ENCODE measurements at regions not wholly inside any gene's neighbourhood (a gene's known extent, or its start where the extent isn't known, plus 50 kb on each side); places are given as distances from the start of the nearest gene placed in this dataset.

DNA sequence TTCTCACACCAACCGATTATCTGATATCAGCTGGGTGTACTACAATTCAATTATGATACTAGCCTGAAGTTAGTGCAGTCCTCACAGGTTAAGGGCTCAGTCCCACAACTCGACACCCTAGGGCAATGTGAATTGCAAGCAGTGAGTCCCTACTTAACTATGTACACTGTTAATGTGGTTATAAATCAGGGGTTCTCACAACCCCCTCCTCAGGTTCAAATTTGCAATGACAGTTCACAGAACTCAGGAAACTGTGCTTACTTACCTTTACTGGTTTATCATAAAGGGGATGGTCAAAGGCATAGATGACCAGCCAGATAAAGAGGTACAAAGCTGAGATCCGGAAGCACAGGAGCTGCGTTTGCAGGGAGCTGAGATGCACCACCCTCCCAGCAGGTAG, 1379.1 kb upstream of the CDH2 start:
- H3K4me3 ChIP-seq (ENCODE audit: low read depth in 1 of 2, low read length in 2 of 2), result no peak overlapping the region
- H3K4me2 ChIP-seq (ENCODE audit: insufficient read depth, low read length), result no peak overlapping the region
- no peaks in the 10 kb centered on the region for H3K79me2 ChIP-seq (ENCODE audit: insufficient read depth, low read length)
- TF ChIP-seq, protein P1, sequence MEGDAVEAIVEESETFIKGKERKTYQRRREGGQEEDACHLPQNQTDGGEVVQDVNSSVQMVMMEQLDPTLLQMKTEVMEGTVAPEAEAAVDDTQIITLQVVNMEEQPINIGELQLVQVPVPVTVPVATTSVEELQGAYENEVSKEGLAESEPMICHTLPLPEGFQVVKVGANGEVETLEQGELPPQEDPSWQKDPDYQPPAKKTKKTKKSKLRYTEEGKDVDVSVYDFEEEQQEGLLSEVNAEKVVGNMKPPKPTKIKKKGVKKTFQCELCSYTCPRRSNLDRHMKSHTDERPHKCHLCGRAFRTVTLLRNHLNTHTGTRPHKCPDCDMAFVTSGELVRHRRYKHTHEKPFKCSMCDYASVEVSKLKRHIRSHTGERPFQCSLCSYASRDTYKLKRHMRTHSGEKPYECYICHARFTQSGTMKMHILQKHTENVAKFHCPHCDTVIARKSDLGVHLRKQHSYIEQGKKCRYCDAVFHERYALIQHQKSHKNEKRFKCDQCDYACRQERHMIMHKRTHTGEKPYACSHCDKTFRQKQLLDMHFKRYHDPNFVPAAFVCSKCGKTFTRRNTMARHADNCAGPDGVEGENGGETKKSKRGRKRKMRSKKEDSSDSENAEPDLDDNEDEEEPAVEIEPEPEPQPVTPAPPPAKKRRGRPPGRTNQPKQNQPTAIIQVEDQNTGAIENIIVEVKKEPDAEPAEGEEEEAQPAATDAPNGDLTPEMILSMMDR (IDR thresholded peaks at IDR 0.05; ENCODE audit: borderline replicate concordance, extremely low read depth, low read length, poor library complexity, severe bottlenecking), result no peak
- no peak for TF ChIP-seq EZH2 (IDR thresholded peaks at IDR 0.05; ENCODE audit: borderline replicate concordance, low read depth, low read length, severe bottlenecking)
- no peak overlapping the region for H3K9ac ChIP-seq (ENCODE audit: low read depth, low read length)
- no peaks in the 10 kb centered on the region for H3K9me3 ChIP-seq (ENCODE audit: insufficient read depth, low read length, severe bottlenecking)
- no peaks in the 10 kb centered on the region for H3K27me3 ChIP-seq (ENCODE audit: insufficient read depth, low read length, poor library complexity)
- H3K36me3 ChIP-seq (ENCODE audit: insufficient read depth, low read length), result no peaks in the 10 kb centered on the region
- no peak for DNase-seq
- no peak for ATAC-seq (ENCODE audit: insufficient read depth, low read depth)
- no peak overlapping the region for H2AFZ ChIP-seq (ENCODE audit: low read depth, low read length)
- H3K27ac ChIP-seq (ENCODE audit: low read length), result no peak overlapping the region
- no peaks in the 10 kb centered on the region for H3K4me1 ChIP-seq (ENCODE audit: insufficient read depth, low read length)
- no peaks in the 10 kb centered on the region for H4K20me1 ChIP-seq (ENCODE audit: insufficient read depth, low read length)

DNA sequence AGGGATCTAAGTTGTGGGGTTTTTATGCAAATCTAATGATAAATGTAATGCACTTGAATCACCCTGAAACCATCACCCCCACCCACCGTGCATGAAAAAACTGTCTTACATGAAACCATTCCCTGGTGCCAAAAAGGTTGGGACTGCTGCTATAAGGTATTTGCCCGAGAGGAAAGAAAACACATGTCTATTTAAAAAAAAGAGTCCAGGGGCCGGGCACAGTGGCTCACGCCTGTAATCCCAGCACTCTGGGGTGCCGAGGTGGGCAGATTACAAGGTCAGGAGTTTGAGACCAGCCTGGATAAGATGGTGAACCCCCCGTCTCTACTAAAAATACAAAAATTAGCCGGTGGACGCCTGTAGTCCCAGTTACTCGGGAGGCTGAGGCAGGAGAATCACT, 1372.8 kb upstream of the CDH2 start:
- Histone ChIP-seq H3K4me1 (ENCODE audit: insufficient read depth, low read length) (0 out of 2 replicates have a peak, but pooled peaks cover 2% of the 10 kb centered on the region), H3K9me3 (ENCODE audit: insufficient read depth, low read length, severe bottlenecking) (no peaks in the 10 kb centered on the region), H3K27ac (ENCODE audit: low read length) (no peak overlapping the region), H3K4me2 (ENCODE audit: insufficient read depth, low read length) (no peak overlapping the region), H3K79me2 (ENCODE audit: insufficient read depth, low read length) (no peaks in the 10 kb centered on the region), H4K20me1 (ENCODE audit: insufficient read depth, low read length) (no peaks in the 10 kb centered on the region), H3K36me3 (ENCODE audit: insufficient read depth, low read length) (no peaks in the 10 kb centered on the region), H3K9ac (ENCODE audit: low read depth, low read length) (no peak overlapping the region), H2AFZ (ENCODE audit: low read depth, low read length) (no peak overlapping the region), H3K27me3 (ENCODE audit: insufficient read depth, low read length, poor library complexity) (no peaks in the 10 kb centered on the region), H3K4me3 (ENCODE audit: low read depth in 1 of 2, low read length in 2 of 2) (no peak overlapping the region)
- DNase-seq, result no peak
- no peak for ATAC-seq (ENCODE audit: insufficient read depth, low read depth)
- no peak for TF ChIP-seq EZH2 (IDR thresholded peaks at IDR 0.05; ENCODE audit: borderline replicate concordance, low read depth, low read length, severe bottlenecking)
- TF ChIP-seq, protein P1 (IDR thresholded peaks at IDR 0.05; ENCODE audit: borderline replicate concordance, extremely low read depth, low read length, poor library complexity, severe bottlenecking), result no peak

DNA sequence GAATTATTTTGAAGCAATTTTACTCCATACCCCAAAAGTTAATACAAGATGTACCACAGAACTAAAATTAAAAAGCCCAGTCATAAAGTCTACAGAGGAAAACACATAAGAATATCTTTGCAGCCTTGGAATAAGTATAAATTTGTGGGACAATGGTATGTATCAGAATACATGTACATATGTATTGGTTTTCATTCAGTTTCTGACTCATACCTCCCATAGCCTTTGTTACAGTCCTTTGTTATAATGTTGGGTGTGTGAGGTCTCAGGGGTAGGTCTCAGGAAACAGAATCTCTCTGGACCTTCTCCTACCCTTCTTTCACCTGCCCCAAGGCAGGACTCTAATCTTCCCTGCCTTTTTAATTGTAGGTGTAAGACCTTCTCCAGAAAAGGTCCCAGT, 1370.7 kb upstream of the CDH2 start:
- TF ChIP-seq EZH2 (IDR thresholded peaks at IDR 0.05; ENCODE audit: borderline replicate concordance, low read depth, low read length, severe bottlenecking), result no peak
- TF ChIP-seq, protein P1 (IDR thresholded peaks at IDR 0.05; ENCODE audit: borderline replicate concordance, extremely low read depth, low read length, poor library complexity, severe bottlenecking), result no peak
- Histone ChIP-seq H3K4me2 (ENCODE audit: insufficient read depth, low read length) (no peak overlapping the region), H2AFZ (ENCODE audit: low read depth, low read length) (no peak overlapping the region), H3K79me2 (ENCODE audit: insufficient read depth, low read length) (no peaks in the 10 kb centered on the region), H4K20me1 (ENCODE audit: insufficient read depth, low read length) (no peaks in the 10 kb centered on the region), H3K27ac (ENCODE audit: low read length) (no peak overlapping the region), H3K4me3 (ENCODE audit: low read depth in 1 of 2, low read length in 2 of 2) (no peak overlapping the region), H3K36me3 (ENCODE audit: insufficient read depth, low read length) (no peaks in the 10 kb centered on the region), H3K4me1 (ENCODE audit: insufficient read depth, low read length) (0 out of 2 replicates have a peak, but pooled peaks cover 2% of the 10 kb centered on the region), H3K9me3 (ENCODE audit: insufficient read depth, low read length, severe bottlenecking) (no peaks in the 10 kb centered on the region), H3K27me3 (ENCODE audit: insufficient read depth, low read length, poor library complexity) (no peaks in the 10 kb centered on the region), H3K9ac (ENCODE audit: low read depth, low read length) (no peak overlapping the region)
- ATAC-seq (ENCODE audit: insufficient read depth, low read depth) (no peak), DNase-seq (no peak)

DNA sequence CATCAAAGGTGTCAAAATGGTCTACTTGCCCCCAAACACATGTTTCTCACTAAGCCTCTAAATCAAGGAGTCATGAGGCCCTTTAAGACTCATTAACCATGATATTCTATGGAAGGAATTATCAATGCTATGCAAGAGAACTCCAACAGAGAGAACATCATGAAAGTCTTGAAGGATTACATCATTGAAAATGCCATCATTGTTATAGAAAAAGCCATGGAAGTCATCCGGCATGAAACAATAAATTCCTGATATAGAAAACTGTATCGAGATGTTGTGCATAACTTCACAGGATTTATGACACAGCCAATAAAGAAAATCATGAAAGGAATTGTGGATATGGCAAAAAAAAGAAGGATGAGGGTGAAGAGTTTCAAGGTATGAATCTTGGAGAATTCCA, 1363.6 kb upstream of the CDH2 start:
- Histone ChIP-seq H3K36me3 (ENCODE audit: insufficient read depth, low read length) (no peaks in the 10 kb centered on the region), H3K4me3 (ENCODE audit: low read depth in 1 of 2, low read length in 2 of 2) (no peak overlapping the region), H3K4me2 (ENCODE audit: insufficient read depth, low read length) (no peak overlapping the region), H2AFZ (ENCODE audit: low read depth, low read length) (no peak overlapping the region), H3K4me1 (ENCODE audit: insufficient read depth, low read length) (no peaks in the 10 kb centered on the region), H3K27ac (ENCODE audit: low read length) (no peak overlapping the region), H3K27me3 (ENCODE audit: insufficient read depth, low read length, poor library complexity) (no peaks in the 10 kb centered on the region), H3K79me2 (ENCODE audit: insufficient read depth, low read length) (no peaks in the 10 kb centered on the region), H3K9ac (ENCODE audit: low read depth, low read length) (no peak overlapping the region), H4K20me1 (ENCODE audit: insufficient read depth, low read length) (no peaks in the 10 kb centered on the region), H3K9me3 (ENCODE audit: insufficient read depth, low read length, severe bottlenecking) (no peaks in the 10 kb centered on the region)
- TF ChIP-seq, protein P1 (IDR thresholded peaks at IDR 0.05; ENCODE audit: borderline replicate concordance, extremely low read depth, low read length, poor library complexity, severe bottlenecking), result no peak
- TF ChIP-seq EZH2 (IDR thresholded peaks at IDR 0.05; ENCODE audit: borderline replicate concordance, low read depth, low read length, severe bottlenecking), result no peak
- DNase-seq (no peak), ATAC-seq (ENCODE audit: insufficient read depth, low read depth) (no peak)
